ENCODE measurements at regions not wholly inside any gene's neighbourhood (a gene's known extent, or its start where the extent isn't known, plus 50 kb on each side); places are given as distances from the start of the nearest gene placed in this dataset.

GRCh38 chr6:4350567-4351519 is 215.5 kb upstream of the ECI2 start:
- ATAC-seq (ENCODE audit: low FRiP score) = no peak
- Histone ChIP-seq H3K27ac (ENCODE audit: low read depth in 1 of 2, low read length in 2 of 2) (peak overlapping the region in 1 of 2 donors; percentile 80), H3K4me1 (ENCODE audit: control insufficient read depth in 1 of 2, insufficient read depth in 2 of 2, low read length in 2 of 2) (peaks cover 0 to 5% of the 10 kb centered on the region in 2 donors), H3K9me3 (ENCODE audit: control insufficient read depth, low read length) (no peaks in the 10 kb centered on the region), H3K27me3 (ENCODE audit: control insufficient read depth in 1 of 2, insufficient read depth in 2 of 2, low read length in 1 of 2) (no peaks in the 10 kb centered on the region), H3K36me3 (ENCODE audit: control insufficient read depth in 1 of 2, insufficient read depth in 2 of 2, low read length in 1 of 2) (no peaks in the 10 kb centered on the region), H3K4me3 (ENCODE audit: low read length in 2 of 2) (no peak overlapping the region)
- 57 to 62% methylated on average over 9 of the region's 9 CpGs for WGBS, 2 donors
- DNase-seq = no peak
- intact Hi-C loops (cut with DNase I) = loop anchor here (5.0 to 10.0 kb wide), 3 partner anchors 51 to 424 kb away; partner anchors contain the start of gene CDYL (in 1 of the 2)

- Histone ChIP-seq H3K4me3 (ENCODE audit: low read length in 2 of 2) (no peak overlapping the region), H3K27ac (ENCODE audit: low read depth in 1 of 2, low read length in 2 of 2) (no peak overlapping the region), H3K27me3 (ENCODE audit: control insufficient read depth in 1 of 2, insufficient read depth in 2 of 2, low read length in 1 of 2) (no peaks in the 10 kb centered on the region), H3K9me3 (ENCODE audit: control insufficient read depth, low read length) (no peaks in the 10 kb centered on the region), H3K4me1 (ENCODE audit: control insufficient read depth in 1 of 2, insufficient read depth in 2 of 2, low read length in 2 of 2) (peaks cover 0 to 5% of the 10 kb centered on the region in 2 donors), H3K36me3 (ENCODE audit: control insufficient read depth in 1 of 2, insufficient read depth in 2 of 2, low read length in 1 of 2) (no peaks in the 10 kb centered on the region)
- ATAC-seq (ENCODE audit: low FRiP score) (no peak), DNase-seq (no peak)
- WGBS, 2 donors = 97 to 98% methylated on average over 6 of the region's 6 CpGs
- intact Hi-C loops (cut with DNase I) = loop anchor here (5.0 to 10.0 kb wide), 3 partner anchors 52 to 425 kb away; partner anchors contain the start of gene CDYL (in 1 of the 2)
These were observed 214.6 kb upstream of the ECI2 start for GRCh38 chr6:4349931-4350330.

GRCh38 chr6:4349323-4349722 is 213.9 kb upstream of the ECI2 start:
- no peak overlapping the region for H3K27ac ChIP-seq (ENCODE audit: low read depth in 1 of 2, low read length in 2 of 2)
- intact Hi-C loops (cut with DNase I) = no loop called here
- H3K9me3 ChIP-seq (ENCODE audit: control insufficient read depth, low read length) = no peaks in the 10 kb centered on the region
- DNase-seq (no peak), ATAC-seq (ENCODE audit: low FRiP score) (no peak)
- H3K27me3 ChIP-seq (ENCODE audit: control insufficient read depth in 1 of 2, insufficient read depth in 2 of 2, low read length in 1 of 2) = no peaks in the 10 kb centered on the region
- no peak overlapping the region for H3K4me3 ChIP-seq (ENCODE audit: low read length in 2 of 2)
- 91 to 94% methylated on average over 11 of the region's 11 CpGs for WGBS, 2 donors
- H3K36me3 ChIP-seq (ENCODE audit: control insufficient read depth in 1 of 2, insufficient read depth in 2 of 2, low read length in 1 of 2) = no peaks in the 10 kb centered on the region
- peaks cover 0 to 5% of the 10 kb centered on the region in 2 donors for H3K4me1 ChIP-seq (ENCODE audit: control insufficient read depth in 1 of 2, insufficient read depth in 2 of 2, low read length in 2 of 2)

GRCh38 chr6:4348462-4349112 is 213.2 kb upstream of the ECI2 start:
- 51 to 55% methylated on average over 14 of the region's 14 CpGs for WGBS, 2 donors
- no peak overlapping the region for H3K4me3 ChIP-seq (ENCODE audit: low read length in 2 of 2)
- H3K4me1 ChIP-seq (ENCODE audit: control insufficient read depth in 1 of 2, insufficient read depth in 2 of 2, low read length in 2 of 2) = peaks cover 0 to 5% of the 10 kb centered on the region in 2 donors
- no peaks in the 10 kb centered on the region for H3K36me3 ChIP-seq (ENCODE audit: control insufficient read depth in 1 of 2, insufficient read depth in 2 of 2, low read length in 1 of 2)
- no peaks in the 10 kb centered on the region for H3K27me3 ChIP-seq (ENCODE audit: control insufficient read depth in 1 of 2, insufficient read depth in 2 of 2, low read length in 1 of 2)
- H3K27ac ChIP-seq (ENCODE audit: low read depth in 1 of 2, low read length in 2 of 2) = no peak overlapping the region
- no peak for DNase-seq
- H3K9me3 ChIP-seq (ENCODE audit: control insufficient read depth, low read length) = no peaks in the 10 kb centered on the region
- intact Hi-C loops (cut with DNase I) = no loop called here
- ATAC-seq (ENCODE audit: low FRiP score) = no peak

- Histone ChIP-seq H3K9me3 (ENCODE audit: control insufficient read depth, low read length) (no peaks in the 10 kb centered on the region), H3K4me1 (ENCODE audit: control insufficient read depth in 1 of 2, insufficient read depth in 2 of 2, low read length in 2 of 2) (peaks cover 0 to 5% of the 10 kb centered on the region in 2 donors), H3K4me3 (ENCODE audit: low read length in 2 of 2) (no peak overlapping the region), H3K27me3 (ENCODE audit: control insufficient read depth in 1 of 2, insufficient read depth in 2 of 2, low read length in 1 of 2) (no peaks in the 10 kb centered on the region), H3K36me3 (ENCODE audit: control insufficient read depth in 1 of 2, insufficient read depth in 2 of 2, low read length in 1 of 2) (no peaks in the 10 kb centered on the region), H3K27ac (ENCODE audit: low read depth in 1 of 2, low read length in 2 of 2) (no peak overlapping the region)
- WGBS, 2 donors = 93 to 97% methylated on average over 9 of the region's 9 CpGs
- DNase-seq (no peak), ATAC-seq (ENCODE audit: low FRiP score) (no peak)
- intact Hi-C loops (cut with DNase I) = no loop called here
These were observed 212.5 kb upstream of the ECI2 start for GRCh38 chr6:4347877-4348276.

GRCh38 chr6:4346659-4347333 is 211.4 kb upstream of the ECI2 start:
- Histone ChIP-seq H3K27me3 (ENCODE audit: control insufficient read depth in 1 of 2, insufficient read depth in 2 of 2, low read length in 1 of 2) (no peaks in the 10 kb centered on the region), H3K4me1 (ENCODE audit: control insufficient read depth in 1 of 2, insufficient read depth in 2 of 2, low read length in 2 of 2) (no peaks in the 10 kb centered on the region), H3K36me3 (ENCODE audit: control insufficient read depth in 1 of 2, insufficient read depth in 2 of 2, low read length in 1 of 2) (no peaks in the 10 kb centered on the region), H3K4me3 (ENCODE audit: low read length in 2 of 2) (no peak overlapping the region), H3K9me3 (ENCODE audit: control insufficient read depth, low read length) (no peaks in the 10 kb centered on the region), H3K27ac (ENCODE audit: low read depth in 1 of 2, low read length in 2 of 2) (no peak overlapping the region)
- intact Hi-C loops (cut with DNase I) = no loop called here
- WGBS, 2 donors = 86 to 90% methylated on average over 6 of the region's 6 CpGs
- ATAC-seq (ENCODE audit: low FRiP score) (no peak), DNase-seq (no peak)

GRCh38 chr6:4345543-4345942 is 210.2 kb upstream of the ECI2 start:
- intact Hi-C loops (cut with DNase I) = no loop called here
- Histone ChIP-seq H3K36me3 (ENCODE audit: control insufficient read depth in 1 of 2, insufficient read depth in 2 of 2, low read length in 1 of 2) (no peaks in the 10 kb centered on the region), H3K4me1 (ENCODE audit: control insufficient read depth in 1 of 2, insufficient read depth in 2 of 2, low read length in 2 of 2) (no peaks in the 10 kb centered on the region), H3K27me3 (ENCODE audit: control insufficient read depth in 1 of 2, insufficient read depth in 2 of 2, low read length in 1 of 2) (no peaks in the 10 kb centered on the region), H3K9me3 (ENCODE audit: control insufficient read depth, low read length) (no peaks in the 10 kb centered on the region), H3K4me3 (ENCODE audit: low read length in 2 of 2) (no peak overlapping the region), H3K27ac (ENCODE audit: low read depth in 1 of 2, low read length in 2 of 2) (no peak overlapping the region)
- WGBS, 2 donors = 93 to 95% methylated on average over 3 of the region's 3 CpGs
- DNase-seq = no peak
- no peak for ATAC-seq (ENCODE audit: low FRiP score)

GRCh38 chr6:4344317-4344899 is 209.0 kb upstream of the ECI2 start:
- no peak for ATAC-seq (ENCODE audit: low FRiP score)
- Histone ChIP-seq H3K36me3 (ENCODE audit: control insufficient read depth in 1 of 2, insufficient read depth in 2 of 2, low read length in 1 of 2) (no peaks in the 10 kb centered on the region), H3K27ac (ENCODE audit: low read depth in 1 of 2, low read length in 2 of 2) (no peak overlapping the region), H3K9me3 (ENCODE audit: control insufficient read depth, low read length) (no peaks in the 10 kb centered on the region), H3K27me3 (ENCODE audit: control insufficient read depth in 1 of 2, insufficient read depth in 2 of 2, low read length in 1 of 2) (no peaks in the 10 kb centered on the region), H3K4me3 (ENCODE audit: low read length in 2 of 2) (no peak overlapping the region), H3K4me1 (ENCODE audit: control insufficient read depth in 1 of 2, insufficient read depth in 2 of 2, low read length in 2 of 2) (no peaks in the 10 kb centered on the region)
- DNase-seq = peak in 1 of 2 donors; percentile 62
- intact Hi-C loops (cut with DNase I) = no loop called here
- WGBS, 2 donors = 79 to 80% methylated on average over 10 of the region's 10 CpGs
